Hepatocyte (in vitro differentiated cells): ENCODE measurements at regions not wholly inside any gene's neighbourhood (a gene's known extent, or its start where the extent isn't known, plus 50 kb on each side); places are given as distances from the start of the nearest gene placed in this dataset.

Experiments
- DNase-seq: peaks from one replicate; pipeline ENCODE4 v3.0.0-alpha.2; 2016; ENCODE audit warnings: low spot score
- H2AFZ ChIP-seq: fragments of 200-600 bp; sonication (generic); 2 replicates; pipeline ENCODE4 v1.6.0; 2016; ENCODE audit warnings: antibody characterized with exemption, mild to moderate bottlenecking
- H3K27ac ChIP-seq: fragments of 200-600 bp; sonication (generic); 2 replicates; pipeline ENCODE4 v1.5.1; 2016; ENCODE audit warnings: mild to moderate bottlenecking
- H3K27me3 ChIP-seq: fragments of 200-600 bp; sonication (generic); 2 replicates; pipeline ENCODE4 v1.6.1; 2016
- H3K36me3 ChIP-seq: fragments of 200-600 bp; sonication (generic); replicated peaks from 2 replicates; pipeline ENCODE4 v1.5.1; 2016; ENCODE audit warnings: low read depth; ENCODE audit not compliant: insufficient read depth
- H3K4me1 ChIP-seq: fragments of 200-600 bp; sonication (generic); 2 replicates; pipeline ENCODE4 v1.5.1; 2016; ENCODE audit warnings: mild to moderate bottlenecking, moderate library complexity; ENCODE audit not compliant: insufficient read depth
- H3K4me2 ChIP-seq: fragments of 200-600 bp; sonication (generic); 2 replicates; pipeline ENCODE4 v1.6.0; 2016
- H3K4me3 ChIP-seq: fragments of 200-600 bp; sonication (generic); 2 replicates; pipeline ENCODE4 v1.5.1; 2016; ENCODE audit warnings: mild to moderate bottlenecking
- H3K79me2 ChIP-seq: fragments of 200-600 bp; sonication (generic); 2 replicates; pipeline ENCODE4 v1.6.0; 2017; ENCODE audit warnings: mild to moderate bottlenecking
- H3K9me2 ChIP-seq: fragments of 200-600 bp; sonication (generic); replicated peaks from 2 replicates; pipeline ENCODE4 v1.6.0; 2017; ENCODE audit warnings: mild to moderate bottlenecking; ENCODE audit not compliant: insufficient read depth
- H3K9me3 ChIP-seq: fragments of 200-600 bp; sonication (generic); 2 replicates; pipeline ENCODE4 v1.5.1; 2016; ENCODE audit warnings: low read depth, mild to moderate bottlenecking
- H4K20me1 ChIP-seq: fragments of 200-600 bp; sonication (generic); 2 replicates; pipeline ENCODE4 v1.6.0; 2016; ENCODE audit warnings: mild to moderate bottlenecking; ENCODE audit not compliant: insufficient read depth, poor library complexity, severe bottlenecking
- CTCF ChIP-seq: fragments of 200-600 bp; sonication (generic); IDR thresholded peaks from 2 replicates; pipeline ENCODE4 v1.5.1; 2016; ENCODE audit warnings: antibody characterized with exemption, mild to moderate bottlenecking; ENCODE audit not compliant: poor library complexity
- EZH2 ChIP-seq: fragments of 200-600 bp; sonication (generic); IDR thresholded peaks from 2 replicates; pipeline ENCODE4 v1.6.1; 2016; ENCODE audit warnings: antibody characterized with exemption, mild to moderate bottlenecking, borderline replicate concordance
- EZH2phosphoT487 ChIP-seq: fragments of 200-600 bp; sonication (generic); IDR thresholded peaks from one replicate; pipeline ENCODE4 v1.6.1; 2018; ENCODE audit warnings: antibody characterized with exemption, mild to moderate bottlenecking, low read depth, moderate library complexity; ENCODE audit not compliant: unreplicated experiment, severe bottlenecking
- WGBS: methylation state at CpG from one replicate; pipeline ENCODE4 v1.1.6; 2016; ENCODE audit warnings: low lambda C conversion rate; ENCODE audit errors: missing lambda C conversion rate; 5-methylcytosine and 5-hydroxymethylcytosine counted together

DNA sequence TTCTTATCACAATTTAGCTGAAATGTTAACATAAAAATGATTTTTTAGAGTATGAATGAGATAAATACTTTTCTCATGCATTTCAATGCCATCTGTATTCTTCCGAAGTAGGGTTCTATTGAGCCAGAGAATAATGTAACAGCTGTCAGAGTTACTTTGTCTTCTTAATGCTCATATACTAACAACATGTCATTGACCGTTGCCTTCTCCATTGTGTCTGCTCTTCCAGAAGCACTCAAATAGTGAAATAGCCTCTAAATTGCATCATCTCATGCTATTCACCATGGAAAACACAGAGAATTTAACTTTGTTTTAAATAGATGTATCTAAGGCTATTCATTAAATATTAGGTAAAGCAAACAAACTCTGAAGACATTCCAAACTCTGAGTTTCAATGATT lies 1875.9 kb upstream of the CDH9 start:
- WGBS, result 93% methylated on average over 2 of the region's 2 CpGs

GRCh38 chr5:28903643-28904042 lies 1865.3 kb upstream of the CDH9 start:
- Histone ChIP-seq H3K27me3 (no peaks in the 10 kb centered on the region), H3K27ac (no peak overlapping the region), H3K79me2 (no peaks in the 10 kb centered on the region), H3K4me2 (no peak overlapping the region), H3K9me2 (no peaks in the 10 kb centered on the region), H3K4me1 (no peaks in the 10 kb centered on the region), H4K20me1 (no peaks in the 10 kb centered on the region), H3K4me3 (no peak overlapping the region), H3K9me3 (no peaks in the 10 kb centered on the region), H3K36me3 (no peaks in the 10 kb centered on the region), H2AFZ (no peak overlapping the region)
- no peak for DNase-seq
- TF ChIP-seq CTCF (peak; percentile 14), EZH2phosphoT487 (no peak)

More for the DNA sequence above, 1875.9 kb upstream of the CDH9 start:
- Histone ChIP-seq H2AFZ (no peak overlapping the region), H4K20me1 (no peaks in the 10 kb centered on the region), H3K9me3 (no peaks in the 10 kb centered on the region), H3K9me2 (no peaks in the 10 kb centered on the region), H3K27ac (no peak overlapping the region), H3K4me3 (no peak overlapping the region), H3K27me3 (no peaks in the 10 kb centered on the region), H3K36me3 (no peaks in the 10 kb centered on the region), H3K4me2 (no peak overlapping the region), H3K79me2 (no peaks in the 10 kb centered on the region), H3K4me1 (no peaks in the 10 kb centered on the region)
- DNase-seq, result no peak
- TF ChIP-seq EZH2 (no peak), EZH2phosphoT487 (no peak), CTCF (no peak)

- Histone ChIP-seq H2AFZ (no peak overlapping the region), H3K27ac (no peak overlapping the region), H3K9me3 (no peaks in the 10 kb centered on the region), H3K4me2 (no peak overlapping the region), H3K4me3 (no peak overlapping the region), H3K9me2 (no peaks in the 10 kb centered on the region), H3K79me2 (no peaks in the 10 kb centered on the region), H4K20me1 (no peaks in the 10 kb centered on the region), H3K36me3 (no peaks in the 10 kb centered on the region), H3K4me1 (no peaks in the 10 kb centered on the region), H3K27me3 (no peaks in the 10 kb centered on the region)
- no peak for DNase-seq
- TF ChIP-seq CTCF (peak; percentile 47), EZH2 (no peak)
These were observed 1858.6 kb upstream of the CDH9 start for GRCh38 chr5:28896949-28897348.

DNA sequence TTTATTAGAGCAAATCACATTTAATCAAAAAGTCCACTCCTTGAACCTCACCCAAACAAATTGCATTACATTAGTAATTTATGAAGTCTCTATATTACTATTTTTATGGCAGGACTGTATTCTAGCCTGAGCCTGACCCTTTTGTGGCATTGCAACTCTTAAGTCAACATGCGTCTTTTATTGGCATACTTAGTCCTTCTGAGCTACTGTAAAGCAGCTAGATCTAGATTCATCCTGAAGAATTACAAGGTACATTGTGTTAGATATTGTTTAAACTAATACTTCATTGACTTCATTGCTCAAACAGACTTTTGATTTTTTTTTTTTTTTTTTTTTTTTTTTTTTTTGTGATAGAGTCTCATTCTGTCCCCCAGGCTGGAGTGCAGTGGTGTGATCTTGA lies 1842.5 kb upstream of the CDH9 start:
- Histone ChIP-seq H3K79me2 (no peaks in the 10 kb centered on the region), H3K9me3 (no peaks in the 10 kb centered on the region), H3K27me3 (no peaks in the 10 kb centered on the region), H3K36me3 (no peaks in the 10 kb centered on the region), H2AFZ (no peak overlapping the region), H3K9me2 (no peaks in the 10 kb centered on the region), H3K4me2 (no peak overlapping the region), H3K27ac (no peak overlapping the region), H4K20me1 (no peaks in the 10 kb centered on the region), H3K4me1 (no peaks in the 10 kb centered on the region), H3K4me3 (no peak overlapping the region)
- whole genome bisulfite sequencing, result 81% methylated on average over 1 of the region's 1 CpG
- TF ChIP-seq EZH2phosphoT487 (no peak), EZH2 (no peak), CTCF (no peak)
- DNase-seq, result no peak
